ENCODE measurements at regions not wholly inside any gene's neighbourhood (a gene's known extent, or its start where the extent isn't known, plus 50 kb on each side); places are given as distances from the start of the nearest gene placed in this dataset.

GRCh38 chr5:2475902-2476301 is 275.6 kb downstream of the IRX2 start:
- no peaks in the 10 kb centered on the region for H3K36me3 ChIP-seq (ENCODE audit: control insufficient read depth, insufficient read depth, low read length)
- TF ChIP-seq, protein P1, sequence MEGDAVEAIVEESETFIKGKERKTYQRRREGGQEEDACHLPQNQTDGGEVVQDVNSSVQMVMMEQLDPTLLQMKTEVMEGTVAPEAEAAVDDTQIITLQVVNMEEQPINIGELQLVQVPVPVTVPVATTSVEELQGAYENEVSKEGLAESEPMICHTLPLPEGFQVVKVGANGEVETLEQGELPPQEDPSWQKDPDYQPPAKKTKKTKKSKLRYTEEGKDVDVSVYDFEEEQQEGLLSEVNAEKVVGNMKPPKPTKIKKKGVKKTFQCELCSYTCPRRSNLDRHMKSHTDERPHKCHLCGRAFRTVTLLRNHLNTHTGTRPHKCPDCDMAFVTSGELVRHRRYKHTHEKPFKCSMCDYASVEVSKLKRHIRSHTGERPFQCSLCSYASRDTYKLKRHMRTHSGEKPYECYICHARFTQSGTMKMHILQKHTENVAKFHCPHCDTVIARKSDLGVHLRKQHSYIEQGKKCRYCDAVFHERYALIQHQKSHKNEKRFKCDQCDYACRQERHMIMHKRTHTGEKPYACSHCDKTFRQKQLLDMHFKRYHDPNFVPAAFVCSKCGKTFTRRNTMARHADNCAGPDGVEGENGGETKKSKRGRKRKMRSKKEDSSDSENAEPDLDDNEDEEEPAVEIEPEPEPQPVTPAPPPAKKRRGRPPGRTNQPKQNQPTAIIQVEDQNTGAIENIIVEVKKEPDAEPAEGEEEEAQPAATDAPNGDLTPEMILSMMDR (IDR thresholded peaks at IDR 0.05; ENCODE audit: insufficient read depth, low read length, severe bottlenecking) = no peak
- no peak for FAIRE-seq

DNA sequence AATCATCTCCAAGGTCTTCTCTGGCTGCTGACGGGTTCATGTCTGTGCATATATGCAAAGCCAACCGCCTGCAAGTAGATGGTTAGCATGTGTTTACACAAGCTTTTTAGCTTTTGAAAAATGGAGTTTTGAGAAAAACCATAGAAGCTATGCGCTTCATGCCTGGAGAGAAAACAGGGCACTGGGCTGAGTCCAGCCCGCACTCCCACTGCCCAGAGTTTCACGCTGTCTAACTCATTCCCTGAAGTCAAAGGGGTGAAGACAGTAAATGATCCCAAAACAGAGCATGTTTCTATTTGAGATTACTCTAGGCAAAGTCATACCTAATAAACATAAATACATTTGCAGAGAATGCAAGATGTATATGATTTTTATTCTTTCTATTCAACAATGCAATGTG is 278.8 kb downstream of the IRX2 start:
- TF ChIP-seq, protein P1 (IDR thresholded peaks at IDR 0.05; ENCODE audit: insufficient read depth, low read length, severe bottlenecking) = no peak
- Histone ChIP-seq H3K4me3 (ENCODE audit: low read depth, low read length) (no peak overlapping the region), H3K27me3 (ENCODE audit: control insufficient read depth, insufficient read depth, low read length) (no peaks in the 10 kb centered on the region), H3K36me3 (ENCODE audit: control insufficient read depth, insufficient read depth, low read length) (no peaks in the 10 kb centered on the region)
- FAIRE-seq = no peak
- DNase-seq (ENCODE audit: low read depth) = no peak

More at GRCh38 chr5:2475902-2476301, 275.6 kb downstream of the IRX2 start:
- H3K4me3 ChIP-seq (ENCODE audit: low read depth, low read length) = no peak overlapping the region
- DNase-seq (ENCODE audit: low read depth) = no peak
- no peaks in the 10 kb centered on the region for H3K27me3 ChIP-seq (ENCODE audit: control insufficient read depth, insufficient read depth, low read length)

GRCh38 chr5:2471152-2471879 is 280.2 kb downstream of the IRX2 start:
- DNase-seq (ENCODE audit: low read depth) (no peak), FAIRE-seq (no peak)
- TF ChIP-seq, protein P1 (IDR thresholded peaks at IDR 0.05; ENCODE audit: insufficient read depth, low read length, severe bottlenecking) = no peak
- H3K4me3 ChIP-seq (ENCODE audit: low read depth, low read length) = no peak overlapping the region
- H3K36me3 ChIP-seq (ENCODE audit: control insufficient read depth, insufficient read depth, low read length) = no peaks in the 10 kb centered on the region
- H3K27me3 ChIP-seq (ENCODE audit: control insufficient read depth, insufficient read depth, low read length) = no peaks in the 10 kb centered on the region

- H3K27me3 ChIP-seq (ENCODE audit: control insufficient read depth, insufficient read depth, low read length) = no peaks in the 10 kb centered on the region
- no peaks in the 10 kb centered on the region for H3K36me3 ChIP-seq (ENCODE audit: control insufficient read depth, insufficient read depth, low read length)
- DNase-seq (ENCODE audit: low read depth) = no peak
- TF ChIP-seq, protein P1 (IDR thresholded peaks at IDR 0.05; ENCODE audit: insufficient read depth, low read length, severe bottlenecking) = no peak
- FAIRE-seq = no peak
- no peak overlapping the region for H3K4me3 ChIP-seq (ENCODE audit: low read depth, low read length)
Measured at GRCh38 chr5:2466966-2467365, 284.5 kb downstream of the IRX2 start.

DNA sequence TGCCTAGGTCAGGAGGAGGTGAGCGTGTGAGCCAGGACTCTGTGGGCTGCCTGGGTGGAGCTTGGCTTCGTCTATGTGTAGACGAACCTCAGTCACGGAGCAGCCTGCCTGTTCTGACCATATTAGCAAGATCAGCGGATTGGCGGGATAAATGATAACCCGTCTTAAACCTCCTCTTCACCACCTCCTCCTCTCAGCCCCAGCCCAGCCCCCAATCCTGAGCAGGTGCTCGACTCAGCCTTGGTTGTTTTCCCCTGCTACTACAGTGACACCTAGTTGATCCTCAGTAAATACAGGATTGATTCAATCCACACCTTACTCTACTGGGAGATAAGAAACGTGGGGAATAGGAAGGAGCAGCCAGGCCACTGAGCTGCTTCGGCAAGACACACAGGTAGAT is 286.1 kb downstream of the IRX2 start:
- H3K27me3 ChIP-seq (ENCODE audit: control insufficient read depth, insufficient read depth, low read length) = no peaks in the 10 kb centered on the region
- DNase-seq (ENCODE audit: low read depth) (no peak), FAIRE-seq (no peak)
- H3K4me3 ChIP-seq (ENCODE audit: low read depth, low read length) = no peak overlapping the region
- H3K36me3 ChIP-seq (ENCODE audit: control insufficient read depth, insufficient read depth, low read length) = no peaks in the 10 kb centered on the region
- TF ChIP-seq, protein P1 (IDR thresholded peaks at IDR 0.05; ENCODE audit: insufficient read depth, low read length, severe bottlenecking) = no peak

GRCh38 chr5:2464141-2464540 is 287.3 kb downstream of the IRX2 start:
- FAIRE-seq (no peak), DNase-seq (ENCODE audit: low read depth) (no peak)
- no peaks in the 10 kb centered on the region for H3K27me3 ChIP-seq (ENCODE audit: control insufficient read depth, insufficient read depth, low read length)
- no peak overlapping the region for H3K4me3 ChIP-seq (ENCODE audit: low read depth, low read length)
- TF ChIP-seq, protein P1 (IDR thresholded peaks at IDR 0.05; ENCODE audit: insufficient read depth, low read length, severe bottlenecking) = no peak
- no peaks in the 10 kb centered on the region for H3K36me3 ChIP-seq (ENCODE audit: control insufficient read depth, insufficient read depth, low read length)
